ENCODE measurements at regions not wholly inside any gene's neighbourhood (a gene's known extent, or its start where the extent isn't known, plus 50 kb on each side); places are given as distances from the start of the nearest gene placed in this dataset.
A peak's percentile ranks its signal among the peaks of the same experiment; 100 is the strongest.
"Not testable (repeated sequence)": the region's sequence is repeated elsewhere in the genome, so short reads cannot be mapped to it uniquely, and the experiment has no call there.

DNA sequence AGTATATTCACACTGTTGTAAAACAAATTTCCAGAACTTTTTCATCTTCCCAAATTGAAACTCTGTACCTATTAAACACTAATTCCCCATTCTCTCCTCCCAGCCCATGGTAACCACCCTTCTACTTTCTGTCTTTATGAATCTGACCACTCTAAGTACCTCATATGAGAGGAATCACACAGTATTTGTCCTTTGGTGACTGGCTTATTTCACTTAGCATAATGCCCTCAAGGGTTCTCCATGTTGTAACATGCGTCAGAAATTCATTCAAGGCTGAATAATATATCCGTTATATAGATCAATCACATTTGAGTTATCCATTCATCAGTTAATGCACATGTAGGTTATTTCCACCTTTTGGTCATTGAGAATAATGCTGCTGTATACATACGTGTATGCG, 162.2 kb downstream of the GOSR1 start:
- not testable (repeated sequence) for DNase-seq (ENCODE audit: low read depth)

DNA sequence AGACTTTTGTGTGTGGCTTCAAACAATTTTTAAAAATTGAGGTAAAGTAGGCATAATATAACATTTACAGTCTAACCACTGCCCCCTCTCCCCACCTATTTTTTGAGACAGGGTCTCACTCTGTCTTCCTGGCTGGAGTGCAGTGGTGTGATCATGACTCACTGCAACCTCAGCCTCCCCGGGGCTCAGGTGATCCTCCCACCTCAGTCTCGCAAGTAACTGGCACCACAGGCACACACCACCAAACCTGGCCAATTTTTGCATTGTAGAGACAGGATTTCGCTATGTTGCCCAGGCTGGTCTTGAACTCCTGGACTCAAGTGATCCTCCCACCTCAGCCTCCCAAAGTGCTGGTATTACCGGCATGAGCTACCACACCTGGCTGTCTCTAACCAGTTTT, 161.8 kb downstream of the GOSR1 start:
- not testable (repeated sequence) for DNase-seq (ENCODE audit: low read depth)

DNA sequence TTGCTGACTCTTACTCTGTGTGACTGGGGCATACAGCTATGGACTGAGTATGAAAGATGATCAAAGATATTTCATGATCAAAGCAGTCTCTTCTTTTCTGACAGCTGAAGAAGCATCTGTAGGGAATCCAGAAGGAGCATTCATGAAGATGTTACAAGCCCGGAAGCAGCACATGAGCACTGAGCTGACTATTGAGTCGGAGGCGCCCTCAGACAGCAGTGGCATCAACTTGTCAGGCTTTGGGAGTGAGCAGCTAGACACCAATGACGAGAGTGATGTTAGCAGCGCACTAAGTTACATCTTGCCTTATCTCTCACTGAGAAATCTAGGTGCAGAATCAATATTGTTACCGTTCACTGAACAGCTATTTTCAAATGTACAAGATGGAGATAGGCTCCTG, 154.4 kb downstream of the GOSR1 start:
- not testable (repeated sequence) for DNase-seq (ENCODE audit: low read depth)

DNA sequence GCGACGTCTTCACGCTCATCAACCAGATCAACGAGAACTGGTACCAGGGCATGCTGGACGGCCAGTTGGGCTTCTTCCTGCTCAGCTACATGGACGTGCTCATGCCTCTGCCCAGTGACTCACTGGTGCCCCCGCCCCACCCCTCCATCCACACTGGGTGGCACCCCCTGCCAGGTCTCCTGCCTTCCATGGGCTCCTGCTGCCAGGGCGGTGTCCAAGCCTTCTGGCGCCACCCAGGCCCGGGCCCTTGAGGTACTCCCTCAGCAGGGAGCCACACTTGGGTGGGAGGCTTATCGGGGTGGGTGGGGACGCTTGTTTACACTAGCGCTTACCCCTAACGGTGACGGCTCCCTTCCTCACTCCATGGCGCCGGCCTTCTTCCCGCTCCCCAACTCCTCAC, 148.2 kb downstream of the GOSR1 start:
- DNase-seq (ENCODE audit: low read depth): not testable (repeated sequence)

- not testable (repeated sequence) for DNase-seq (ENCODE audit: low read depth)
These were observed 147.0 kb downstream of the GOSR1 start for GRCh38 chr17:30624180-30624579.

- not testable (repeated sequence) for DNase-seq (ENCODE audit: low read depth)
These were observed 132.5 kb downstream of the GOSR1 start for GRCh38 chr17:30609682-30610081.

- DNase-seq (ENCODE audit: low read depth): no peak
These were observed 128.3 kb downstream of the GOSR1 start for GRCh38 chr17:30605523-30605922.

GRCh38 chr17:30605027-30605426, 127.8 kb downstream of the GOSR1 start:
- DNase-seq (ENCODE audit: low read depth): no peak

GRCh38 chr17:30602396-30602795, 125.2 kb downstream of the GOSR1 start:
- not testable (repeated sequence) for DNase-seq (ENCODE audit: low read depth)

- not testable (repeated sequence) for DNase-seq (ENCODE audit: low read depth)
These were observed 124.8 kb downstream of the GOSR1 start for GRCh38 chr17:30601984-30602383.

DNA sequence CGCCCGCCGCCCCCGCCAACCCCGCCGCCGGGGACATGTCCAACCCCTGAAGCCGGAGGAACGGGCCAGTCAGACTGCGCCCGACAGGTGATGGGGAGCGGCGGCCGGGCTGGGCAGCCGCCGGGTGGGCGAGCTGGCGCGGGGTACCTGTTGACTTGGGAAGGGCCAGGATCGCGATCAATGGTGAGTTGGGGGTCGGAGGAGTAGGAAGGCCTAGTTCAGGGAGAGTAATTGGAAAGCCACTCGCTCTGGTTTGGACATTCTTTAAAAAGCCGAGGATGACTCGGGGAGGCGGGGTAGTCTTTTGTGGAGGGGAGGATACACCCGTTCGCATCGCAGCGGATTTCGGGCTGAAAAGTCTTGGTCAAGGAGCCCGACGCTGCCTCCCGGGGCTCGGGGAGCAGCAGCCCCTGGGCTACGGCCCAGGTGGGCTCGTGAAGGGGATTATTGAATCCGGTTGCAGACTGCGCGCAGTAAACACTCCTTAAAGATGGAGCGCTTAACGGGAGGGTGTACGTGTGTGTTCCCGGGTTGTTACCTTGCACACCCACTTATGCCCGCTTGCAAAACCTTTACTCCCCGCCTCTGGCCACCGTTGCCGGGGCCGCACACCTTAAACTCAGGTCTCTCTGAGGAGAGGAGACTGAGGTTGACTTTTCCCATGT, 123.8 kb downstream of the GOSR1 start:
- DNase-seq (ENCODE audit: low read depth): peak; percentile 29

- DNase-seq (ENCODE audit: low read depth): peak; percentile 89
These were observed 123.0 kb downstream of the GOSR1 start for GRCh38 chr17:30600060-30600829.

- DNase-seq (ENCODE audit: low read depth): no peak
These were observed 122.3 kb downstream of the GOSR1 start for GRCh38 chr17:30599428-30600059.

DNA sequence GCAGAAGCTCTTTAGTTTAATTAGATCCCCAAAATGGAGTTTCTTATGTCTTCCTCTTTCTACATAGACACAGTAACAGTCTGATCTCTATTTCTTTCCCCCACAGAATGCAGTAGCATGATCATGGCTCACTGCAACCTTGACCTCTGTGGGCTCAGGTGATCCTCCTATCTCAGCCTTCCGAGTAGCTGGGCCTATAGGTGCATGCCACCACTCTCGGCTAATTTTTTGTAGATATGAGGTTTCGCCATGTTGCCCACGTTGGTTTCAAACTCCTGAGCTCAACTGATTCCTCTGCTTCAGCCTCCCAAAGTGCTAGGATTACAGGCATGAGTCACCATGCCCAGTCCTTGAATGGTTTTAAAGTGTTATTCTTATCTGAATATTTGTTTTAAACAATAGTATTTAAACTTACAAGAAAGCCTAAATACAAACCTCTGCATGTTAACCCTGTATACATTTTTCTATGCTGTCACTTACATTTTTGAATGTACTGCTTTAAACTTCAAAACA, 120.6 kb downstream of the GOSR1 start:
- no peak for DNase-seq (ENCODE audit: low read depth)

DNA sequence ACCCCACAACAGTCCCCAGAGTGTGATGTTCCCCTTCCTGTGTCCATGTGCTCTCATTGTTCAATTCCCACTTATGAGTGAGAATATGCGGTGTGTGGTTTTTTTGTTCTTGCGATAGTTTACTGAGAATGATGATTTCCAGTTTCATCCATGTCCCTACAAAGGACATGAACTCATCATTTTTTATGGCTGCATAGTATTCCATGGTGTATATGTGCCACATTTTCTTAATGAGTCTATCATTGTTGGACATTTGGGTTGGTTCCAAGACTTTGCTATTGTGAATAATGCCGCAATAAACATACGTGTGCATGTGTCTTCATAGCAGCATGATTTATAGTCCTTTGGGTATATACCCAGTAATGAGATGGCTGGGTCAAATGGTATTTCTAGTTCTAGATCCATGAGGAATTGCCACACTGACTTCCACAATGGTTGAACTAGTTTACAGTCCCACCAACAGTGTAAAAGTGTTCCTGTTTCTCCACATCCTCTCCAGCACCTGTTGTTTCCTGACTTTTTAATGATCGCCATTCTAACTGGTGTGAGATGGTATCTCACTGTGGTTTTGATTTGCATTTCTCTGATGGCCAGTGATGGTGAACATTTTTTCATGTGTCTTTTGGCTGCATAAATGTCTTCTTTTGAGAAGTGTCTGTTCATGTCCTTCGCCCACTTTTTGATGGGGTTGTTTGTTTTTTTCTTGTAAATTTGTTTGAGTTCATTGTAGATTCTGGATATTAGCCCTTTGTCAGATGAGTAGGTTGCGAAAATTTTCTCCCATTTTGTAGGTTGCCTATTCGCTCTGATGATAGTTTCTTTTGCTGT, 120.0 kb downstream of the GOSR1 start:
- DNase-seq (ENCODE audit: low read depth): not testable (repeated sequence)

- not testable (repeated sequence) for DNase-seq (ENCODE audit: low read depth)
These were observed 117.8 kb downstream of the GOSR1 start for GRCh38 chr17:30594953-30595371.

- no peak for DNase-seq (ENCODE audit: low read depth)
These were observed 117.2 kb downstream of the GOSR1 start for GRCh38 chr17:30594223-30594952.

DNA sequence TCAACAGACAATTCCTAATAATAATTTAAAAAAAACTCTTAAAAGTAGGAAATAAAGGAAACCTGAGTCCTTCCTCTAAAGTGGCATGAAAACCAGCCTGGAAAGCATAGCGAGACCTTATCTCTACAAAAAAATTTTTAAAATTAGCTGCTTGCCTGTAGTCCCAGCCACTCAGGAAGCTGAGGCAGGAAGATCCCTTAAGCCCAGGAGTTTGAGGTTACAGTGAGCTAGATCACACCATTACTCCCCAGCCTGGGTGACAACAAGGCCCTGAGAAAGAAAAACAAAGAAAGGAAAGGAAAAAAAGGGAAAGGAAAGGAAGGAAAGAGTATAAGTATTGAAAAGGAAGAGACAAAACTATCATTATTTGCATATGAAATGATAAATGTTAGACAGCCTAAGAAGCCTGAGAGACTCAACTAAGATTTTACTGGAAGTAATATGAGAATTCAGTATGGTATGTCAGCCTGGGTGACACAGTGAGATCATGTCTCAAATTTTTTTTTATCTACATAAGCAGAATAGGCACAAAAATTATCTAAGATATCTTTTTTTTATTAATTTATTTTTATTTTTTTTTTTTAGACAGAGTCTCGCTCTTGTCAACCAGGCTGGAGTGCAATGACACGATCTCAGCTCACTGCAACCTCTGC, 113.0 kb downstream of the GOSR1 start:
- no peak for DNase-seq (ENCODE audit: low read depth)

DNA sequence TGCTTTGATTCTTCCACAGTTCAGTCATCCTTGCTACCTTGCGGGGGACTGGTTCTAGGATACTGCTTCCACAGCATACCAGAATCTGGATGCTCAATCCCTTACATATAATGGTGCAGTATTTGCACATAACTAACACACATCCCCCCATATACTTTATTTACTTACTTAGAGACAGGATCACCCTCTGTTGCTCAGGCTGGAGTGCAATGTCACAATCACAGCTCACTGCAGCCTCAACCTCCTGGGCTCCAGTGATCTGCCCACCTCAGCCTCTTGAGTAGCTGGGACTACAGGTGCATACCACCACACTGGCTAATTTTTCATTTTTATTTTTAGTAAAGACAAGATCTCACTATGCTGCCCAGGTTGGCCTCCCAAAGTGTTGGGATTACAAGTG, 112.2 kb downstream of the GOSR1 start:
- no peak for DNase-seq (ENCODE audit: low read depth)

DNA sequence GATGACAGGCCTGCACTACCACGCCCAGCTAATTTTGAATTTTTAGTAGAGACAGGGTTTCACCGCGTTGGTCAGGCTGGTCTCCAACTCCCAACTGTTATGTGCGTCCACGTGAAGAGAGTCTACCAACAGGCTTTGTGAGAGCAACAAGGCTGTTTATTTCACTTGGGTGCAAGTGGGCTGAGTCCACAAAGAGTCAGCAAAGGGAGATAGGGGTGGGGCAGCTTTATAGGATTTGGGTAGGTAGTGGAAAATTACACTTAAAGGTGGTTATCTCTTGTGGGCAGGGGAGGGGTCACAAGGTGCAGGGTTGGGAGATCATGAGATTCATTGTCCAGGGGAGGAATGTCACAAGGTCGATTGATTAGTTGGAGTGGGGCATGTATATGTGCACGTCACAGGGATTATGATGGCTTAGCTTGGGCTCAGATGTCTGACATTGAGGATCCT, 111.6 kb downstream of the GOSR1 start:
- no peak for DNase-seq (ENCODE audit: low read depth)

All from Daoy (cell line).